Kidney (tissue), 10 donors: ENCODE measurements at regions not wholly inside any gene's neighbourhood (a gene's known extent, or its start where the extent isn't known, plus 50 kb on each side); places are given as distances from the start of the nearest gene placed in this dataset.
"Not testable (repeated sequence)": the region's sequence is repeated elsewhere in the genome, so short reads cannot be mapped to it uniquely, and the experiment has no call there.

Experiments used
- DNase-seq, 5 donors: peaks; one replicate each; pipeline ENCODE4 v3.0.0-alpha.2; 2013 to 2020
- FAIRE-seq: peaks from 2 replicates; lab custom pipeline; 2012; peaks lifted over from hg19 to GRCh38; lab: Jason Lieb, UNC
- H3K27ac ChIP-seq, 2 donors: one replicate each; pipeline ENCODE4 v1.7.0; 2013; ENCODE audit warnings: low read depth in 2 of 2, low read length in 2 of 2, inconsistent platforms in 1 of 2
- H3K27me3 ChIP-seq: one replicate; pipeline ENCODE4 v1.7.1; 2013; ENCODE audit warnings: low read length, inconsistent platforms; ENCODE audit not compliant: control insufficient read depth, insufficient read depth
- H3K36me3 ChIP-seq, 3 donors: one replicate each; pipeline versions ENCODE4 v1.7.0 to v1.7.1; 2013; ENCODE audit warnings: low read length in 3 of 3, control low read depth in 1 of 3, inconsistent platforms in 1 of 3; ENCODE audit not compliant: insufficient read depth in 3 of 3, control insufficient read depth in 2 of 3
- H3K4me1 ChIP-seq, 3 donors: one replicate each; pipeline versions ENCODE4 v1.7.0 to v1.7.1; 2013; ENCODE audit warnings: low read length in 3 of 3, inconsistent platforms in 1 of 3, low read depth in 1 of 3; ENCODE audit not compliant: control insufficient read depth in 2 of 3, insufficient read depth in 2 of 3
- H3K4me3 ChIP-seq, 3 donors: one replicate each; pipeline versions ENCODE4 v1.7.0 to v1.8.1; 2013; ENCODE audit warnings: low read length in 3 of 3, control low read depth in 1 of 3, inconsistent platforms in 1 of 3
- H3K9ac ChIP-seq, 3 donors: one replicate each; pipeline versions ENCODE4 v1.7.0 to v1.7.1; 2013; ENCODE audit warnings: low read length in 3 of 3, control low read depth in 1 of 3, inconsistent platforms in 1 of 3
- H3K9me3 ChIP-seq, 3 donors: one replicate each; pipeline versions ENCODE4 v1.7.0 to v1.7.1; 2013; ENCODE audit warnings: low read length in 3 of 3, control low read depth in 1 of 3, inconsistent platforms in 1 of 3; ENCODE audit not compliant: control insufficient read depth in 2 of 3, insufficient read depth in 1 of 3
- intact Hi-C: fragments of 100-400 bp; cut with DNase I; formaldehyde crosslinking; loops from one replicate; pipeline ENCODE4 v1.11.1; 2022
- donor health status: control.
- donor health status: control.
- donor health status: DM: yes; HTN: yes; CAD: no.
- donor health status: Normal renal cell carcinoma (clear cell type).

DNA sequence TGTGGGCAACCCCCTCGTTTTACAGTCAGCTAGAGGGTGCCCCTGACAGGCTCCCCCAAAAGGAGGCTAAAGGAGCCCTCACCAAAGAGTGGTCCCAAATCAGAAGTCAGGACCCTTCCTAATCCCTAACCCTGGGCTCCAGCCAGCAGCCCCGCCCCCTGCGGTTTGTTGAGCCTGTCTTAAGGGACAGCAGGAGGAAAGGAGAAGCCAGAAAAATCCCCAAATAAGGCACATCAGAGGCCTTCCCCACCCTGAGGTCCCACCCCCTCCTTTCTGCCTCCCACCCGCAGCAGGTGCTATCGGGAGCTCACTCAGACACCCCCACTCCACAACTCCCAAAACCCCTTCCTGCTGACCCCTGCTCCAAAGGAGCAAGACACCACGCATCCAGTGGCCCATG lies 127.2 kb downstream of the TNFRSF13B start:
- FAIRE-seq, intact Hi-C loops: not testable (repeated sequence)
- DNase-seq = peak in 1 of 5 donors; percentile 37

DNA sequence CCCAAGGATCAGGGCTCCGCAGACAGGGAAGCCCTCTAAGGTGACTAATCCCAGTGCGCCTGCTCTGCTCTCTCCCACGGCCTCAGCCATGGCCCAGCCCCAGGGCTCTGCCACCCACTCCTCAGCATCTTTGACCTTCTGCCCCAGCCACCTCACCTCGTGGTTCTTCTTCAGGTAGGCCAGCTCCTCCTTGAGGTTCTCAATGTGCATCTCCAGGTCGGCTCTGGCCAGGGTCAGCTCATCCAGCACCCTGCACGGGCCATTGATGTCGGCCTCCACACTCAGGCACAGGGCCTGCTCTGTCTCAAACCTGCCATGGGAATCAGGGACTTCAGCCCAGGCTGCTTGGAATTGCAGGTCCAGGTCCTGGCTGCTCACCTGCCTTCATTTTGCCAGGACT lies 128.4 kb downstream of the TNFRSF13B start:
- H3K4me1 ChIP-seq, H3K9me3 ChIP-seq, intact Hi-C loops, H3K4me3 ChIP-seq, H3K27me3 ChIP-seq, FAIRE-seq, H3K27ac ChIP-seq, H3K36me3 ChIP-seq, H3K9ac ChIP-seq: not testable (repeated sequence)
- peak in 1 of 5 donors; percentile 26 for DNase-seq

More for the DNA sequence above, 127.2 kb downstream of the TNFRSF13B start:
- not testable (repeated sequence) for H3K36me3 ChIP-seq, H3K4me1 ChIP-seq, H3K9me3 ChIP-seq, H3K27ac ChIP-seq, H3K4me3 ChIP-seq, H3K9ac ChIP-seq, H3K27me3 ChIP-seq

DNA sequence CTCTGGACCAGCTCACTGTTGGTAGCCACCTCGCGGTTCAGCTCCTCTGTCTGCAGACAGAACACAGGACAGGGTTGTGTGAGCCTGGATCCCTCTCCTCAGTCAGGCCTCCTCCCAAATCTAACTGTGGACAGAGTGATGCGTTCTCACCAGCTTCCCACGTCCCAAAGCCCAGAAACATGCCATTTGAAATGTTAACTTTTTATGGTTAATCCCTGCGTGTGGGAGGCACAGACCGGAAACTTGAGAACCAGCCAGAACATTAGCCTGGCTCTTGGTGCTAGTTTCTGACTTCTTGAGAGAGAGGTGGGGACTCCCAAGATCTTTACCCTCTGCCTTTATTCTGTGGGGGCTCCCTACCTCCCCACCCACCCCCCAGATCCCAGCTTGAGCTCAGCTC lies 129.6 kb downstream of the TNFRSF13B start:
- H3K27ac ChIP-seq, H3K36me3 ChIP-seq, H3K4me3 ChIP-seq, H3K9ac ChIP-seq, H3K4me1 ChIP-seq, H3K27me3 ChIP-seq, FAIRE-seq, H3K9me3 ChIP-seq, intact Hi-C loops: not testable (repeated sequence)
- DNase-seq = peak in 4 of 5 donors; percentile 2 to 41 (median 24)

DNA sequence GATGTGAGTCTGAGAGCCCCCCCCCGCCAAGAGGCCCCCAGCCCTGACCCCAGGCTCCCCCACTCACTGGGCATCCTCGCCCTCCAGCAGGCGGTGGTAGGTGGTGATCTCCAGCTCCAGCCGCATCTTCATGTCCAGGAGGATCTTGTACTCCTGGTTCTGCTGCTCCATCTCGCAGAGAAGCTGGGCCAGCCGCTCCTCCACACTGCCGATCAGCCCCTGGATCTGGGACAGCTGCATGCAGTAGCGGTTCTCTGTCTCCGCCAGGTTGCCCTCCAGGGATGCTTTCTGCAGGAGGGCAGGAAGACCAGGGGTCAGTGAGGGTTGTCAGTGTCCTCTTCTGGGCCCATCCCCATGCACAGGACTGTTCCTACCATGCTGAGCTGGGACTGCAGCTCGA lies 130.0 kb downstream of the TNFRSF13B start:
- H3K4me1 ChIP-seq, FAIRE-seq, H3K36me3 ChIP-seq, H3K4me3 ChIP-seq, H3K27me3 ChIP-seq, intact Hi-C loops, H3K27ac ChIP-seq, H3K9ac ChIP-seq, H3K9me3 ChIP-seq: not testable (repeated sequence)
- DNase-seq = peak in 1 of 5 donors; percentile 18

DNA sequence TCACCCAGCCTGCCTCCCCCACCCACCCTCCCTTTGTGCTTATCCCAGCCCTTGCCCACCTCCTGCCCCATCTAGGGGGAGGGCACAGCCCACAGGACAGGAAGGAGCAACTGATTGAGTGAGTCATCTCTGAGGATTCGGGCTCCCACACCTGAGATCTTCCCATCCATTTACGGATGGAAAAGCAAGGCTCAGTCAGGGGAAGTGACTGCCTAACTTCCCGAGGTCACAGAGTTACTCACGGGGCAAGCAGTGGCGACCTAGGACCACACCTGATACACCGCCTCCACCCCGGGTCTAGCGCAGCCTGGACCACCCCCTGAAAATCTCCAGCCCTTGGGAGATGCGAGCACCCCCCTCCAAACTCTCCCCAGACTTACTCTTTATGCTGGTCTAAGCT lies 131.7 kb downstream of the TNFRSF13B start:
- intact Hi-C loops, H3K4me3 ChIP-seq, H3K27me3 ChIP-seq, H3K4me1 ChIP-seq, H3K36me3 ChIP-seq, FAIRE-seq, H3K27ac ChIP-seq, H3K9ac ChIP-seq, H3K9me3 ChIP-seq: not testable (repeated sequence)
- DNase-seq = peak in 1 of 5 donors; percentile 17

DNA sequence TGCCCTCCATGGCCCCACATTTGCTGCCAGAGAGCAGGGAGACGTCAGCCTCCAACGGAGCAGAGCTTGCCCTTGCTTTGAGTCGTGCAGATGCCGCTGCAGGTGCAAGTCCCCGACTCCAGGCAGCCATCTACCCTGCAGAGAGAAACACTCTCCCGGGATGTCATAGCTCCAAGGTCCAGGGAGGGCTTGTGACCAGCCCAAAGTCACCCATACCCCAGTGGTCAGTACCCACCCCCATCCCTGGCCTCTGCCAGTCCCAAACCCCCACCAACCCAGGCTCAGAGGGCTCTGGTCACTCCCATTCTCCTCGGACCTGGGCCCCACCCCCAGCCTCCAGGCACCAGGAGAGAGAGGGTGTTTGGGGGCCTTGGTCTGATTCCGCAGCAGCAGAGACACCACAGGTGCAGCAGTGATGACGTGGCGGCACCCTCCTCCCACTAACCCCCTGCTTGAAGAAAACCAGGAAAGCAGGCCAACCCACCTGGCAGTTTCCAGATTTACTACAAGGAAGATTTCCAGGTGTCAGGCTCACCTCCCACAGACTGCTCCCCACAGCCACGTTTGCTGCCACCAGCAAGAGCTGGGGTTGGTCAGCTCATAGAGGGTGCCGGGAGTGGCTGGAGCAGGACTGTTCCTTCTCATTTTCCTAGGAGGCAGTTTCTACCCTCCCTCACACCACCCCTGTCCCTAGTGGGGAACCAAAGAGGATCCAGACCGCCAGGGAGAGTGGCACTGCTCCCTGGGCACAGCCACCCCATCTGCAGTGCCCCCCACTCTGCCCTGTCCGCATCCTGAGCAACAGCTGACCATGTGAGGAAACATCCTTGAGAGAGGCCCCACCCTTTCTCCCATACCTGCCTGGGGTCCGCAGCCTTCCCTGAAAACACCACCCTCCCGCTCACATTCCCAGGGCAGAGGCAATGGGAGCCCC lies 132.4 kb downstream of the TNFRSF13B start:
- H3K36me3 ChIP-seq, H3K4me3 ChIP-seq, H3K9ac ChIP-seq, H3K4me1 ChIP-seq, H3K27me3 ChIP-seq, H3K9me3 ChIP-seq, H3K27ac ChIP-seq, intact Hi-C loops, FAIRE-seq: not testable (repeated sequence)
- DNase-seq = peak in 1 of 5 donors; percentile 18

DNA sequence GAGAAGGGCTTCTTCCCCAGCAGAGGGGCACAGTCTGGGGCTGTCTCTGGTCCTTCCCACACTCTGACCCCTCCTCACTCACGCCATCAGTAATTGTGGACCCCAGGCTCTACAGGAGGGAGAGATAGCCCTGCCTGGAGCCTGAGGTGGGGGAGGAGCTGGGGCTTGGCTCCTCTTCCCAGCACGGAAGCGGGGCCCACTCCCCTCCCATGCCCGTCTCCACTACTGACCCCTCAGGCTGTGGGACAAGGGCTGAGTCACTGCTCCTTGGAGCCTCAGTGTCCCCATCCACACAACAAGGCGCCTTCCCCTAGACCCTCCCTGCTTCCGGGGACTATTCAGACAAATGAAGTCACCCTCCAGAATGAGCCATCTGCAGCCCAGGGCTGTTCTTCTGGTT lies 133.1 kb downstream of the TNFRSF13B start:
- FAIRE-seq = not testable (repeated sequence)

DNA sequence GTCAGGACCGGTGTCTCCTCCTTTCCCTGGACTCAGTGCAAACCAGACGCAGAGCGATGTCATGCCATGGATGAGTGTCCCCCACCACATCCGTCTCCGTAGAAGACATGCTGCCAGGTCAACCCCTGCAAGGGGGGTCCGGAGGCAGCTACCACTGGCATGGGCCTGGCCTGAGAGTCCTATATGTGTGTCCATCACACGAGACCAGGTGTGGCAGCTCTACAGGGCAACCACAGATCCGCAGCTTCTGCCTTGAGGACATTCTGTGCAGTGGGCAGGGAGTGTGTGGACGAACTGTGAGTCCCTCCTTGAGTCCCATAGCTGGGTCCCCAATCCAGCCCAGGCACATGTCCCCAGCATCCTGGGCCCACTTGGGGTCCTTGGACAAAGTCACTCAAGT lies 133.6 kb downstream of the TNFRSF13B start:
- H3K27ac ChIP-seq, H3K36me3 ChIP-seq, H3K27me3 ChIP-seq, FAIRE-seq, H3K4me3 ChIP-seq, H3K4me1 ChIP-seq, intact Hi-C loops, H3K9ac ChIP-seq, H3K9me3 ChIP-seq: not testable (repeated sequence)
- DNase-seq = peak in 2 of 5 donors; percentile 10 to 24

More for the DNA sequence above, 133.1 kb downstream of the TNFRSF13B start:
- intact Hi-C loops, H3K9ac ChIP-seq, H3K36me3 ChIP-seq, H3K4me3 ChIP-seq, H3K27ac ChIP-seq, H3K9me3 ChIP-seq, H3K27me3 ChIP-seq, H3K4me1 ChIP-seq: not testable (repeated sequence)
- DNase-seq = peak in 1 of 5 donors; percentile 24
